Keratinocyte (primary cell): ENCODE measurements at regions not wholly inside any gene's neighbourhood (a gene's known extent, or its start where the extent isn't known, plus 50 kb on each side); places are given as distances from the start of the nearest gene placed in this dataset.

Source experiments
- EZH2 ChIP-seq: IDR thresholded peaks from one replicate; pipeline ENCODE4 v1.6.1; 2012; ENCODE audit warnings: inconsistent platforms, mild to moderate bottlenecking, low read length, moderate library complexity
- TF ChIP-seq, protein P1 (sequence below), 3 experiments: IDR thresholded peaks in 1 of 3; conservative IDR thresholded peaks in 1 of 3; optimal IDR thresholded peaks in 1 of 3; 2 replicates in 2 of 3; 3 replicates in 1 of 3; pipeline versions ENCODE3 to v1.5.1; 2011; ENCODE audit warnings: low read length in 3 of 3, mild to moderate bottlenecking in 3 of 3, moderate library complexity in 2 of 3, control low read depth in 1 of 3, inconsistent platforms in 1 of 3; ENCODE audit not compliant: insufficient read depth in 2 of 3; ENCODE audit errors: extremely low read depth in 1 of 3

DNA sequence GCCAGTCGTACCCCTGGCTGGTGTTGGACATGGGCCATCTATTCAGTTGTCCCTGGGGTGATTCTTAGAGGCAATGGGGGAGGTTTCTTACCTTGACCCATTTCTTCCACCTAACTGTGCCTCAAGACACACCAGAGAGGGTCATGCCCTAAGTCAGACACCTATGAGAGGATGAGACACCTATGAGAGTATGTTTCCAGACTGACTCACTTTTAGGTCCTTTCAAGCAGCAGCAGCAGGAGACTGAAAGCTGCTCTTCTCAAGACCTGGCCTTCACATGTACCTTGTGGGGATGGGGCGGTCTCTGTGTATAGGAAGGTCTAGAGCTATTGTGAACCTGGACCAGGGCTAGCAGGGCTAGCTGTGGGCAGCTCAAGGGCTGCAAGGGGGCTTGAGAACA is 130.1 kb downstream of the TENT4A start:
- no peak for TF ChIP-seq EZH2
- TF ChIP-seq, protein P1, sequence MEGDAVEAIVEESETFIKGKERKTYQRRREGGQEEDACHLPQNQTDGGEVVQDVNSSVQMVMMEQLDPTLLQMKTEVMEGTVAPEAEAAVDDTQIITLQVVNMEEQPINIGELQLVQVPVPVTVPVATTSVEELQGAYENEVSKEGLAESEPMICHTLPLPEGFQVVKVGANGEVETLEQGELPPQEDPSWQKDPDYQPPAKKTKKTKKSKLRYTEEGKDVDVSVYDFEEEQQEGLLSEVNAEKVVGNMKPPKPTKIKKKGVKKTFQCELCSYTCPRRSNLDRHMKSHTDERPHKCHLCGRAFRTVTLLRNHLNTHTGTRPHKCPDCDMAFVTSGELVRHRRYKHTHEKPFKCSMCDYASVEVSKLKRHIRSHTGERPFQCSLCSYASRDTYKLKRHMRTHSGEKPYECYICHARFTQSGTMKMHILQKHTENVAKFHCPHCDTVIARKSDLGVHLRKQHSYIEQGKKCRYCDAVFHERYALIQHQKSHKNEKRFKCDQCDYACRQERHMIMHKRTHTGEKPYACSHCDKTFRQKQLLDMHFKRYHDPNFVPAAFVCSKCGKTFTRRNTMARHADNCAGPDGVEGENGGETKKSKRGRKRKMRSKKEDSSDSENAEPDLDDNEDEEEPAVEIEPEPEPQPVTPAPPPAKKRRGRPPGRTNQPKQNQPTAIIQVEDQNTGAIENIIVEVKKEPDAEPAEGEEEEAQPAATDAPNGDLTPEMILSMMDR (optimal IDR thresholded peaks at IDR 0.05 in 1 of 3, IDR thresholded peaks at IDR 0.05 in 1 of 3, conservative IDR thresholded peaks at IDR 0.05 in 1 of 3; ENCODE audit: extremely low read depth in 1 of 3, insufficient read depth in 2 of 3, low read length in 3 of 3) = no peak
